K562 (cell line): ENCODE measurements at regions not wholly inside any gene's neighbourhood (a gene's known extent, or its start where the extent isn't known, plus 50 kb on each side); places are given as distances from the start of the nearest gene placed in this dataset.

ENCODE experiments used
- ATAC-seq: fragments of 200-7000 bp; cut with Tn5 transposase; 3 replicates; pipeline ENCODE4 v1.9.1; 2020; ENCODE audit warnings: moderate library complexity
- BruUV-seq: library from RNA; stranded (reverse); fragments of 400-500 nt; replicated peaks from 2 replicates; lab custom pipeline; 2021; lab: Mats Ljungman, UMichigan
- CTCF ChIA-PET: fragments of 300-600 bp; formaldehyde crosslinking; extraction: SDS; loops from one replicate; lab custom pipeline; 2021; ENCODE audit warnings: low intra/inter-chr PET ratio; lab: Yijun Ruan, JAX
- POLR2A ChIA-PET: fragments of 300-600, 350-650 bp; sonication (Branson Sonifier 250); formaldehyde crosslinking; extraction: SDS; loops from one replicate; lab custom pipeline; 2021; ENCODE audit warnings: antibody characterized with exemption, inconsistent platforms; lab: Yijun Ruan, JAX
- DNase-seq, 4 experiments: peaks; one replicate each; pipeline versions ENCODE4 v3.0.0 to v3.0.0-alpha.2; 2011 to 2018; ENCODE audit warnings: low spot score in 3 of 4, mixed read lengths in 3 of 4; ENCODE audit errors: extremely low read depth in 1 of 4
- FAIRE-seq: peaks from 2 replicates; lab custom pipeline; 2011; peaks lifted over from hg19 to GRCh38; lab: Jason Lieb, UNC
- H2AFZ ChIP-seq: 2 replicates; pipeline ENCODE4 v1.6.0; 2011; ENCODE audit warnings: low read depth, low read length, control low read depth, inconsistent platforms
- H3K27ac ChIP-seq: fragments of 200-600 bp; 3 replicates; pipeline ENCODE4 v1.8.0; 2011; ENCODE audit warnings: low read depth, mild to moderate bottlenecking, control low read depth, inconsistent platforms, low read length, moderate library complexity, mixed read lengths; ENCODE audit errors: extremely low read depth
- H3K27me3 ChIP-seq, 2 experiments: fragments of 300-600 bp in 1 of 2; 2 replicates in 1 of 2; 3 replicates in 1 of 2; pipeline versions ENCODE4 v1.6.0 to v1.8.0; 2011; ENCODE audit warnings: inconsistent platforms in 2 of 2, low read length in 2 of 2, mild to moderate bottlenecking in 1 of 2, mixed read lengths in 1 of 2, moderate library complexity in 1 of 2; ENCODE audit not compliant: control insufficient read depth in 2 of 2, insufficient read depth in 2 of 2
- H3K36me3 ChIP-seq: fragments of 300-600 bp; 3 replicates; pipeline ENCODE4 v1.8.0; 2011; ENCODE audit warnings: mild to moderate bottlenecking, low read length, inconsistent platforms; ENCODE audit not compliant: control insufficient read depth, insufficient read depth
- H3K4me1 ChIP-seq, 2 experiments: fragments of 200-600 bp in 1 of 2; replicated peaks in 1 of 2; 2 replicates in 1 of 2; 3 replicates in 1 of 2; pipeline versions ENCODE4 v1.5.1 to v1.8.0; 2011; ENCODE audit warnings: inconsistent platforms in 2 of 2, low read length in 2 of 2, mild to moderate bottlenecking in 1 of 2, mixed read lengths in 1 of 2, moderate library complexity in 1 of 2; ENCODE audit not compliant: control insufficient read depth in 2 of 2, insufficient read depth in 2 of 2
- H3K4me2 ChIP-seq: 2 replicates; pipeline ENCODE4 v1.6.1; 2011; ENCODE audit warnings: low read length, control low read depth, inconsistent platforms, mixed read lengths; ENCODE audit not compliant: insufficient read depth
- H3K4me3 ChIP-seq: fragments of 200-600 bp; sonication (generic), shearing (Covaris generic); 2 replicates; pipeline ENCODE4 v1.5.1; 2016; ENCODE audit warnings: control low read depth, inconsistent platforms
- H3K79me2 ChIP-seq: fragments of 200-600 bp; 3 replicates; pipeline ENCODE4 v1.8.0; 2011; ENCODE audit warnings: low read length, inconsistent platforms; ENCODE audit not compliant: control insufficient read depth, insufficient read depth
- H3K9ac ChIP-seq, 2 experiments: 2 replicates each; pipeline versions ENCODE4 v1.6.0 to v1.6.1; 2011; ENCODE audit warnings: low read depth in 2 of 2, low read length in 2 of 2, control low read depth in 1 of 2, inconsistent platforms in 1 of 2, mild to moderate bottlenecking in 1 of 2, mixed read lengths in 1 of 2; ENCODE audit not compliant: insufficient read depth in 1 of 2
- H3K9me1 ChIP-seq: one replicate; pipeline ENCODE4 v1.6.0; 2011; ENCODE audit warnings: inconsistent platforms, mild to moderate bottlenecking, low read length, moderate library complexity; ENCODE audit not compliant: control insufficient read depth, insufficient read depth
- H3K9me3 ChIP-seq: replicated peaks from 2 replicates; pipeline ENCODE4 v1.5.1; 2011; ENCODE audit warnings: low read depth, low read length, inconsistent platforms; ENCODE audit not compliant: control insufficient read depth, insufficient read depth
- H4K20me1 ChIP-seq: replicated peaks from 2 replicates; pipeline ENCODE4 v1.6.1; 2011; ENCODE audit warnings: low read length, inconsistent platforms, mixed read lengths; ENCODE audit not compliant: control insufficient read depth, insufficient read depth
- BRD9 ChIP-seq: fragments of 450-650 bp; IDR thresholded peaks from 2 replicates; pipeline ENCODE4 v1.6.1; 2018; ENCODE audit warnings: low read depth; ENCODE audit not compliant: partially characterized antibody
- ELF1 ChIP-seq: fragments of 200-800 bp; sonication (Bioruptor generic); IDR thresholded peaks from 2 replicates; pipeline ENCODE4 v1.6.1; 2016; ENCODE audit warnings: missing genetic modification characterization, missing compliant biosample characterization
- POLR2AphosphoS5 ChIP-seq: IDR thresholded peaks from 2 replicates; pipeline ENCODE4 v1.6.1; 2011; ENCODE audit warnings: mild to moderate bottlenecking, low read depth, low read length, moderate library complexity; ENCODE audit not compliant: control insufficient read depth, insufficient read depth
- RBM22 ChIP-seq: fragments of 200-400 bp; formaldehyde crosslinking; IDR thresholded peaks from 2 replicates; pipeline ENCODE4 v1.6.1; 2018; ENCODE audit warnings: low read length, low read depth; ENCODE audit not compliant: poor library complexity, severe bottlenecking
- SETDB1 ChIP-seq: IDR thresholded peaks from one replicate; pipeline ENCODE4 v1.6.1; 2012; ENCODE audit warnings: low read length, control low read depth, inconsistent platforms
- ZBTB8A ChIP-seq: fragments of 450-650 bp; IDR thresholded peaks from 2 replicates; pipeline ENCODE4 v1.6.1; 2018; ENCODE audit warnings: mild to moderate bottlenecking, moderate library complexity; ENCODE audit not compliant: partially characterized antibody
- WGBS: fragments of 100-300 bp; shearing (Covaris generic); methylation state at CpG from one replicate; pipeline ENCODE4 v1.1.6; 2016; ENCODE audit warnings: low coverage, mixed read lengths; ENCODE audit not compliant: insufficient coverage; ENCODE audit errors: missing lambda C conversion rate; 5-methylcytosine and 5-hydroxymethylcytosine counted together
- in situ Hi-C: fragments of 300-500 bp; cut with MboI; formaldehyde crosslinking; loops from 4 replicates; pipeline ENCODE4 v1.15.0; 2018; ENCODE audit warnings: inconsistent platforms, mixed read lengths
- intact Hi-C: fragments of 100-400 bp; cut with micrococcal nuclease; formaldehyde crosslinking; loops from 2 replicates; pipeline ENCODE4 v1.14.2; 2022
- TF ChIP-seq, protein P1 (sequence below), 2 experiments: IDR thresholded peaks; 2 replicates each; pipeline ENCODE4 v1.6.1; 2012; ENCODE audit warnings: improper control_type of control experiment in 2 of 2, low read depth in 2 of 2, low read length in 2 of 2, borderline replicate concordance in 1 of 2
- TF ChIP-seq, protein P2 (sequence below): fragments of 250-450 bp; sonication (Bioruptor Pico); IDR thresholded peaks from 2 replicates; pipeline ENCODE4 v1.5.0; 2021; ENCODE audit warnings: mild to moderate bottlenecking, borderline replicate concordance
- TF ChIP-seq, protein P3 (sequence below): sonication (generic); formaldehyde crosslinking; IDR thresholded peaks from 2 replicates; pipeline ENCODE4 v1.8.1; 2023; ENCODE audit warnings: mild to moderate bottlenecking, missing genetic modification reagents
- TF ChIP-seq, protein P4 (sequence below): fragments of 250-450 bp; sonication (Bioruptor Pico); IDR thresholded peaks from 2 replicates; pipeline ENCODE4 v1.4.0; 2020; ENCODE audit warnings: mild to moderate bottlenecking, moderate library complexity

DNA sequence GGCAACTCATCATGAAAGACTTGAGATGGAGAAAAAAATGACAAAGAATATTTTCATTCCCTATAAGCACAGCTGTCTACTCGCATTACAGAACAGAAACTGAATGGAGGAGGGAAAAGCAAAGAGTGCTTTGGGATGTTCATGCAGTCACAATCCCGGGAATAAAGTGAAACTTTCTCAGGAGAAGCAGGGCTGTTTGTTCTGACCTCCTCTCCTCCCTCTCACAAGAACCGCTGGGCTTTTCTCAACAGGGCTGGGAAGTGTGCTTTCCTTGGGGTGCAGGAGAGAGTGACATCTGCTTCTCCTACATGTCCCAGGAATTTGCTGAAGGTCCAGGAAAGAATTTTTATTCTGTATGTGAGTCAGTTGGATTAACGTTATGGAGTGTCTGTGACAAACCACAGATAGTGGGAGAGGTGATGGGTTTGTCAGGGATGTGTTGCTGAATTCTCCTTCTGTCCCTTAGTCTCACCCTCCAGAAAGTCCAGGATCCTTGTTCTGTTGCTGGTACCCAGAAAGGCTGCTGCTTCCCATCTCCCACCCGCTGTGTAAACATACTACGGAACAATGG lies 125.6 kb downstream of the HRH4 start:
- ChIA-PET CTCF (no interaction called here), POLR2A (no interaction called here)
- no peaks in the 10 kb centered on the region for H3K4me1 ChIP-seq
- DNase-seq (no peak), FAIRE-seq (no peak), ATAC-seq (no peak)
- H4K20me1 ChIP-seq, result no peaks in the 10 kb centered on the region
- intact Hi-C loops, result no loop called here
- no peaks in the 10 kb centered on the region for H3K9me1 ChIP-seq
- H2AFZ ChIP-seq, result no peak overlapping the region
- H3K27ac ChIP-seq, result no peak overlapping the region
- no peak overlapping the region for H3K4me3 ChIP-seq
- H3K9ac ChIP-seq, result no peak overlapping the region
- H3K4me2 ChIP-seq, result no peak overlapping the region
- in situ Hi-C loops, result no loop called here
- under 1% methylated on average over 6 of the region's 6 CpGs for WGBS
- H3K79me2 ChIP-seq, result no peaks in the 10 kb centered on the region
- H3K27me3 ChIP-seq, result no peaks in the 10 kb centered on the region
- no TSS peak for BruUV-seq
- no peaks in the 10 kb centered on the region for H3K36me3 ChIP-seq
- no peaks in the 10 kb centered on the region for H3K9me3 ChIP-seq
- TF ChIP-seq, protein P1, sequence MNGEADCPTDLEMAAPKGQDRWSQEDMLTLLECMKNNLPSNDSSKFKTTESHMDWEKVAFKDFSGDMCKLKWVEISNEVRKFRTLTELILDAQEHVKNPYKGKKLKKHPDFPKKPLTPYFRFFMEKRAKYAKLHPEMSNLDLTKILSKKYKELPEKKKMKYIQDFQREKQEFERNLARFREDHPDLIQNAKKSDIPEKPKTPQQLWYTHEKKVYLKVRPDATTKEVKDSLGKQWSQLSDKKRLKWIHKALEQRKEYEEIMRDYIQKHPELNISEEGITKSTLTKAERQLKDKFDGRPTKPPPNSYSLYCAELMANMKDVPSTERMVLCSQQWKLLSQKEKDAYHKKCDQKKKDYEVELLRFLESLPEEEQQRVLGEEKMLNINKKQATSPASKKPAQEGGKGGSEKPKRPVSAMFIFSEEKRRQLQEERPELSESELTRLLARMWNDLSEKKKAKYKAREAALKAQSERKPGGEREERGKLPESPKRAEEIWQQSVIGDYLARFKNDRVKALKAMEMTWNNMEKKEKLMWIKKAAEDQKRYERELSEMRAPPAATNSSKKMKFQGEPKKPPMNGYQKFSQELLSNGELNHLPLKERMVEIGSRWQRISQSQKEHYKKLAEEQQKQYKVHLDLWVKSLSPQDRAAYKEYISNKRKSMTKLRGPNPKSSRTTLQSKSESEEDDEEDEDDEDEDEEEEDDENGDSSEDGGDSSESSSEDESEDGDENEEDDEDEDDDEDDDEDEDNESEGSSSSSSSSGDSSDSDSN (IDR thresholded peaks at IDR 0.05; ENCODE audit: borderline replicate concordance in 1 of 2, low read depth in 2 of 2, low read length in 2 of 2), result no peak
- TF ChIP-seq BRD9 (no peak), ZBTB8A (no peak), RBM22 (no peak), ELF1 (tag) (no peak), POLR2AphosphoS5 (no peak), SETDB1 (no peak)
- TF ChIP-seq, protein P2, sequence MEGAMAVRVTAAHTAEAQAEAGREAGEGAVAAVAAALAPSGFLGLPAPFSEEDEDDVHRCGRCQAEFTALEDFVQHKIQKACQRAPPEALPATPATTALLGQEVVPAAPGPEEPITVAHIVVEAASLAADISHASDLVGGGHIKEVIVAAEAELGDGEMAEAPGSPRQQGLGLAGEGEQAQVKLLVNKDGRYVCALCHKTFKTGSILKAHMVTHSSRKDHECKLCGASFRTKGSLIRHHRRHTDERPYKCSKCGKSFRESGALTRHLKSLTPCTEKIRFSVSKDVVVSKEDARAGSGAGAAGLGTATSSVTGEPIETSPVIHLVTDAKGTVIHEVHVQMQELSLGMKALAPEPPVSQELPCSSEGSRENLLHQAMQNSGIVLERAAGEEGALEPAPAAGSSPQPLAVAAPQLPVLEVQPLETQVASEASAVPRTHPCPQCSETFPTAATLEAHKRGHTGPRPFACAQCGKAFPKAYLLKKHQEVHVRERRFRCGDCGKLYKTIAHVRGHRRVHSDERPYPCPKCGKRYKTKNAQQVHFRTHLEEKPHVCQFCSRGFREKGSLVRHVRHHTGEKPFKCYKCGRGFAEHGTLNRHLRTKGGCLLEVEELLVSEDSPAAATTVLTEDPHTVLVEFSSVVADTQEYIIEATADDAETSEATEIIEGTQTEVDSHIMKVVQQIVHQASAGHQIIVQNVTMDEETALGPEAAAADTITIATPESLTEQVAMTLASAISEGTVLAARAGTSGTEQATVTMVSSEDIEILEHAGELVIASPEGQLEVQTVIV (CRISPR knock-in tag), result no peak
- TF ChIP-seq, protein P3, sequence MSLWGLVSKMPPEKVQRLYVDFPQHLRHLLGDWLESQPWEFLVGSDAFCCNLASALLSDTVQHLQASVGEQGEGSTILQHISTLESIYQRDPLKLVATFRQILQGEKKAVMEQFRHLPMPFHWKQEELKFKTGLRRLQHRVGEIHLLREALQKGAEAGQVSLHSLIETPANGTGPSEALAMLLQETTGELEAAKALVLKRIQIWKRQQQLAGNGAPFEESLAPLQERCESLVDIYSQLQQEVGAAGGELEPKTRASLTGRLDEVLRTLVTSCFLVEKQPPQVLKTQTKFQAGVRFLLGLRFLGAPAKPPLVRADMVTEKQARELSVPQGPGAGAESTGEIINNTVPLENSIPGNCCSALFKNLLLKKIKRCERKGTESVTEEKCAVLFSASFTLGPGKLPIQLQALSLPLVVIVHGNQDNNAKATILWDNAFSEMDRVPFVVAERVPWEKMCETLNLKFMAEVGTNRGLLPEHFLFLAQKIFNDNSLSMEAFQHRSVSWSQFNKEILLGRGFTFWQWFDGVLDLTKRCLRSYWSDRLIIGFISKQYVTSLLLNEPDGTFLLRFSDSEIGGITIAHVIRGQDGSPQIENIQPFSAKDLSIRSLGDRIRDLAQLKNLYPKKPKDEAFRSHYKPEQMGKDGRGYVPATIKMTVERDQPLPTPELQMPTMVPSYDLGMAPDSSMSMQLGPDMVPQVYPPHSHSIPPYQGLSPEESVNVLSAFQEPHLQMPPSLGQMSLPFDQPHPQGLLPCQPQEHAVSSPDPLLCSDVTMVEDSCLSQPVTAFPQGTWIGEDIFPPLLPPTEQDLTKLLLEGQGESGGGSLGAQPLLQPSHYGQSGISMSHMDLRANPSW, result no peak
- TF ChIP-seq, protein P4, sequence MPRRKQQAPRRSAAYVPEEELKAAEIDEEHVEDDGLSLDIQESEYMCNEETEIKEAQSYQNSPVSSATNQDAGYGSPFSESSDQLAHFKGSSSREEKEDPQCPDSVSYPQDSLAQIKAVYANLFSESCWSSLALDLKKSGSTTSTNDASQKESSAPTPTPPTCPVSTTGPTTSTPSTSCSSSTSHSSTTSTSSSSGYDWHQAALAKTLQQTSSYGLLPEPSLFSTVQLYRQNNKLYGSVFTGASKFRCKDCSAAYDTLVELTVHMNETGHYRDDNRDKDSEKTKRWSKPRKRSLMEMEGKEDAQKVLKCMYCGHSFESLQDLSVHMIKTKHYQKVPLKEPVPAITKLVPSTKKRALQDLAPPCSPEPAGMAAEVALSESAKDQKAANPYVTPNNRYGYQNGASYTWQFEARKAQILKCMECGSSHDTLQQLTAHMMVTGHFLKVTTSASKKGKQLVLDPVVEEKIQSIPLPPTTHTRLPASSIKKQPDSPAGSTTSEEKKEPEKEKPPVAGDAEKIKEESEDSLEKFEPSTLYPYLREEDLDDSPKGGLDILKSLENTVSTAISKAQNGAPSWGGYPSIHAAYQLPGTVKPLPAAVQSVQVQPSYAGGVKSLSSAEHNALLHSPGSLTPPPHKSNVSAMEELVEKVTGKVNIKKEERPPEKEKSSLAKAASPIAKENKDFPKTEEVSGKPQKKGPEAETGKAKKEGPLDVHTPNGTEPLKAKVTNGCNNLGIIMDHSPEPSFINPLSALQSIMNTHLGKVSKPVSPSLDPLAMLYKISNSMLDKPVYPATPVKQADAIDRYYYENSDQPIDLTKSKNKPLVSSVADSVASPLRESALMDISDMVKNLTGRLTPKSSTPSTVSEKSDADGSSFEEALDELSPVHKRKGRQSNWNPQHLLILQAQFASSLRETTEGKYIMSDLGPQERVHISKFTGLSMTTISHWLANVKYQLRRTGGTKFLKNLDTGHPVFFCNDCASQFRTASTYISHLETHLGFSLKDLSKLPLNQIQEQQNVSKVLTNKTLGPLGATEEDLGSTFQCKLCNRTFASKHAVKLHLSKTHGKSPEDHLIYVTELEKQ (CRISPR knock-in tag), result no peak
